Adipocyte (in vitro differentiated cells): ENCODE measurements at regions not wholly inside any gene's neighbourhood (a gene's known extent, or its start where the extent isn't known, plus 50 kb on each side); places are given as distances from the start of the nearest gene placed in this dataset.

Experiments
- DNase-seq: peaks from one replicate; pipeline ENCODE4 v3.0.0-alpha.2; 2015; ENCODE audit warnings: low read depth
- H3K27me3 ChIP-seq: replicated peaks from 2 replicates; pipeline ENCODE4 v1.7.0; 2013; ENCODE audit warnings: mild to moderate bottlenecking, low read length, moderate library complexity; ENCODE audit not compliant: control insufficient read depth, insufficient read depth
- H3K36me3 ChIP-seq: 2 replicates; pipeline ENCODE4 v1.7.0; 2013; ENCODE audit warnings: low read length, mild to moderate bottlenecking, moderate library complexity; ENCODE audit not compliant: control insufficient read depth, insufficient read depth, severe bottlenecking
- H3K4me1 ChIP-seq: 2 replicates; pipeline ENCODE4 v1.7.0; 2013; ENCODE audit warnings: mild to moderate bottlenecking, low read length, moderate library complexity; ENCODE audit not compliant: control insufficient read depth, insufficient read depth
- H3K4me3 ChIP-seq: 2 replicates; pipeline ENCODE4 v1.7.0; 2013; ENCODE audit warnings: mild to moderate bottlenecking, low read length, moderate library complexity
- H3K9ac ChIP-seq: 2 replicates; pipeline ENCODE4 v1.7.0; 2013; ENCODE audit warnings: mild to moderate bottlenecking, low read length, moderate library complexity
- H3K9me3 ChIP-seq: 2 replicates; pipeline ENCODE4 v1.7.0; 2013; ENCODE audit warnings: mild to moderate bottlenecking, low read length, moderate library complexity; ENCODE audit not compliant: control insufficient read depth

- Histone ChIP-seq H3K9me3 (no peaks in the 10 kb centered on the region), H3K36me3 (no peaks in the 10 kb centered on the region), H3K9ac (no peak overlapping the region), H3K4me3 (no peak overlapping the region), H3K27me3 (no peaks in the 10 kb centered on the region), H3K4me1 (no peaks in the 10 kb centered on the region)
- no peak for DNase-seq
Observed at GRCh38 chr2:220174826-220175225, 547.4 kb downstream of the SLC4A3 start.

- Histone ChIP-seq H3K36me3 (no peaks in the 10 kb centered on the region), H3K4me3 (no peak overlapping the region), H3K9ac (no peak overlapping the region), H3K4me1 (no peaks in the 10 kb centered on the region), H3K9me3 (no peaks in the 10 kb centered on the region), H3K27me3 (no peaks in the 10 kb centered on the region)
- DNase-seq: no peak
Observed at GRCh38 chr2:220175967-220176366, 548.5 kb downstream of the SLC4A3 start.

GRCh38 chr2:220178991-220179695 is 551.7 kb downstream of the SLC4A3 start:
- H3K9ac ChIP-seq: no peak overlapping the region
- peaks cover 4% of the 10 kb centered on the region for H3K4me1 ChIP-seq
- H3K9me3 ChIP-seq: no peaks in the 10 kb centered on the region
- no peaks in the 10 kb centered on the region for H3K36me3 ChIP-seq
- no peak overlapping the region for H3K4me3 ChIP-seq
- no peak for DNase-seq
- no peaks in the 10 kb centered on the region for H3K27me3 ChIP-seq

- Histone ChIP-seq H3K27me3 (no peaks in the 10 kb centered on the region), H3K36me3 (no peaks in the 10 kb centered on the region), H3K4me1 (peaks cover 4% of the 10 kb centered on the region), H3K4me3 (no peak overlapping the region), H3K9ac (no peak overlapping the region), H3K9me3 (no peaks in the 10 kb centered on the region)
- no peak for DNase-seq
Observed at GRCh38 chr2:220181165-220181564, 553.7 kb downstream of the SLC4A3 start.

- no peak for DNase-seq
- Histone ChIP-seq H3K36me3 (no peaks in the 10 kb centered on the region), H3K9ac (no peak overlapping the region), H3K4me3 (no peak overlapping the region), H3K4me1 (peaks cover 4% of the 10 kb centered on the region), H3K27me3 (no peaks in the 10 kb centered on the region), H3K9me3 (no peaks in the 10 kb centered on the region)
Observed at GRCh38 chr2:220182790-220183189, 555.4 kb downstream of the SLC4A3 start.

- no peaks in the 10 kb centered on the region for H3K27me3 ChIP-seq
- peak; percentile 44 for DNase-seq
- peaks cover 10% of the 10 kb centered on the region for H3K4me1 ChIP-seq
- H3K9ac ChIP-seq: no peak overlapping the region
- H3K36me3 ChIP-seq: no peaks in the 10 kb centered on the region
- H3K4me3 ChIP-seq: no peak overlapping the region
- no peaks in the 10 kb centered on the region for H3K9me3 ChIP-seq
Observed at GRCh38 chr2:220185766-220186305, 558.4 kb downstream of the SLC4A3 start.

GRCh38 chr2:220188031-220188430 is 560.6 kb downstream of the SLC4A3 start:
- no peaks in the 10 kb centered on the region for H3K36me3 ChIP-seq
- no peaks in the 10 kb centered on the region for H3K27me3 ChIP-seq
- H3K4me1 ChIP-seq: peaks cover 5% of the 10 kb centered on the region
- H3K4me3 ChIP-seq: no peak overlapping the region
- no peaks in the 10 kb centered on the region for H3K9me3 ChIP-seq
- no peak overlapping the region for H3K9ac ChIP-seq
- peak; percentile 1 for DNase-seq

GRCh38 chr2:220191031-220191430 is 563.6 kb downstream of the SLC4A3 start:
- no peak overlapping the region for H3K4me3 ChIP-seq
- peaks cover 5% of the 10 kb centered on the region for H3K4me1 ChIP-seq
- no peaks in the 10 kb centered on the region for H3K9me3 ChIP-seq
- no peaks in the 10 kb centered on the region for H3K36me3 ChIP-seq
- H3K9ac ChIP-seq: no peak overlapping the region
- no peaks in the 10 kb centered on the region for H3K27me3 ChIP-seq
- DNase-seq: peak; percentile 10

- H3K9me3 ChIP-seq: no peaks in the 10 kb centered on the region
- peaks cover 5% of the 10 kb centered on the region for H3K4me1 ChIP-seq
- no peak for DNase-seq
- H3K36me3 ChIP-seq: no peaks in the 10 kb centered on the region
- H3K27me3 ChIP-seq: no peaks in the 10 kb centered on the region
- no peak overlapping the region for H3K4me3 ChIP-seq
- H3K9ac ChIP-seq: no peak overlapping the region
Observed at GRCh38 chr2:220191737-220192136, 564.3 kb downstream of the SLC4A3 start.

- H3K9me3 ChIP-seq: no peaks in the 10 kb centered on the region
- no peak overlapping the region for H3K9ac ChIP-seq
- no peak for DNase-seq
- peaks cover 2% of the 10 kb centered on the region for H3K4me1 ChIP-seq
- H3K36me3 ChIP-seq: no peaks in the 10 kb centered on the region
- H3K4me3 ChIP-seq: no peak overlapping the region
- H3K27me3 ChIP-seq: no peaks in the 10 kb centered on the region
Observed at GRCh38 chr2:220192994-220193753, 565.7 kb downstream of the SLC4A3 start.

GRCh38 chr2:220194630-220195584 is 567.5 kb downstream of the SLC4A3 start:
- Histone ChIP-seq H3K27me3 (no peaks in the 10 kb centered on the region), H3K9me3 (no peaks in the 10 kb centered on the region), H3K36me3 (no peaks in the 10 kb centered on the region), H3K4me3 (no peak overlapping the region), H3K9ac (no peak overlapping the region), H3K4me1 (peaks cover 15% of the 10 kb centered on the region)
- DNase-seq: peak; percentile 30
